H9 (cell line): ENCODE measurements at regions not wholly inside any gene's neighbourhood (a gene's known extent, or its start where the extent isn't known, plus 50 kb on each side); places are given as distances from the start of the nearest gene placed in this dataset.

Experiments
- DNase-seq: peaks from one replicate; pipeline ENCODE4 v3.0.0-alpha.2; 2017
- H2AFZ ChIP-seq: one replicate; pipeline ENCODE4 v1.6.1; 2013; ENCODE audit warnings: mild to moderate bottlenecking, low read length, control low read depth, moderate library complexity
- H2AK5ac ChIP-seq: 2 replicates; pipeline ENCODE4 v1.6.1; 2013; ENCODE audit warnings: low read length, control low read depth, mixed read lengths; ENCODE audit not compliant: insufficient read length
- H2BK120ac ChIP-seq: one replicate; pipeline ENCODE4 v1.6.1; 2013; ENCODE audit warnings: low read depth, mild to moderate bottlenecking, low read length, control low read depth, inconsistent platforms; ENCODE audit not compliant: poor library complexity, severe bottlenecking
- H2BK12ac ChIP-seq: 2 replicates; pipeline ENCODE4 v1.6.1; 2013; ENCODE audit warnings: low read length, control low read depth, mixed read lengths, low read depth; ENCODE audit not compliant: insufficient read length
- H2BK15ac ChIP-seq: 2 replicates; pipeline ENCODE4 v1.6.1; 2013; ENCODE audit warnings: low read depth, low read length, control low read depth
- H2BK20ac ChIP-seq: one replicate; pipeline ENCODE4 v1.6.1; 2013; ENCODE audit warnings: low read depth, mild to moderate bottlenecking, low read length, control low read depth, inconsistent platforms; ENCODE audit not compliant: poor library complexity, severe bottlenecking
- H2BK5ac ChIP-seq: 2 replicates; pipeline ENCODE4 v1.6.1; 2013; ENCODE audit warnings: low read length, control low read depth, mixed read lengths; ENCODE audit not compliant: insufficient read length
- H3K14ac ChIP-seq: 2 replicates; pipeline ENCODE4 v1.6.1; 2013; ENCODE audit warnings: low read length, control low read depth; ENCODE audit not compliant: insufficient read depth
- H3K18ac ChIP-seq: 2 replicates; pipeline ENCODE4 v1.6.1; 2013; ENCODE audit warnings: low read depth, mild to moderate bottlenecking, mixed read lengths, low read length, control low read depth; ENCODE audit not compliant: insufficient read length
- H3K23ac ChIP-seq: 2 replicates; pipeline ENCODE4 v1.6.1; 2013; ENCODE audit warnings: low read length, control low read depth, mixed read lengths, low read depth; ENCODE audit not compliant: insufficient read length
- H3K23me2 ChIP-seq: 2 replicates; pipeline ENCODE4 v1.6.1; 2013; ENCODE audit warnings: low read depth, mild to moderate bottlenecking, mixed read lengths, low read length, control low read depth; ENCODE audit not compliant: insufficient read length, poor library complexity, severe bottlenecking
- H3K27ac ChIP-seq: 2 replicates; pipeline ENCODE4 v1.5.1; 2013; ENCODE audit warnings: low read length, control low read depth, mixed read lengths, low read depth; ENCODE audit not compliant: insufficient read length
- H3K27me3 ChIP-seq: 2 replicates; pipeline ENCODE4 v1.6.1; 2013; ENCODE audit warnings: low read length, control low read depth, inconsistent platforms; ENCODE audit not compliant: insufficient read depth
- H3K4ac ChIP-seq: 2 replicates; pipeline ENCODE4 v1.6.1; 2013; ENCODE audit warnings: low read depth, mild to moderate bottlenecking, control low read depth, inconsistent platforms, low read length, moderate library complexity
- H3K4me1 ChIP-seq: 2 replicates; pipeline ENCODE4 v1.6.1; 2013; ENCODE audit warnings: low read length, control low read depth, inconsistent platforms; ENCODE audit not compliant: insufficient read depth
- H3K4me2 ChIP-seq: 2 replicates; pipeline ENCODE4 v1.6.1; 2013; ENCODE audit warnings: low read length, control low read depth, mixed read lengths; ENCODE audit not compliant: insufficient read length, insufficient read depth
- H3K56ac ChIP-seq: 2 replicates; pipeline ENCODE4 v1.6.1; 2013; ENCODE audit warnings: low read depth, mild to moderate bottlenecking, mixed read lengths, low read length, control low read depth; ENCODE audit not compliant: insufficient read length
- H3K79me1 ChIP-seq: 2 replicates; pipeline ENCODE4 v1.6.1; 2013; ENCODE audit warnings: low read depth, mild to moderate bottlenecking, moderate library complexity, low read length, control low read depth, inconsistent platforms; ENCODE audit not compliant: insufficient read depth, poor library complexity, severe bottlenecking
- H3K79me2 ChIP-seq: 2 replicates; pipeline ENCODE4 v1.6.1; 2013; ENCODE audit warnings: low read length, control low read depth, inconsistent platforms; ENCODE audit not compliant: insufficient read depth
- H3K9ac ChIP-seq: 2 replicates; pipeline ENCODE4 v1.6.1; 2013; ENCODE audit warnings: low read length, control low read depth, mixed read lengths; ENCODE audit not compliant: insufficient read length; ENCODE audit errors: extremely low read depth
- H3K9me3 ChIP-seq: one replicate; pipeline ENCODE4 v1.6.1; 2013; ENCODE audit warnings: low read depth, low read length, inconsistent platforms; ENCODE audit not compliant: control insufficient read depth
- H3T11ph ChIP-seq: one replicate; pipeline ENCODE4 v1.6.1; 2013; ENCODE audit warnings: mild to moderate bottlenecking, low read length, control low read depth, inconsistent platforms
- H4K20me1 ChIP-seq: one replicate; pipeline ENCODE4 v1.6.1; 2013; ENCODE audit not compliant: control insufficient read depth, insufficient read length, insufficient read depth
- H4K5ac ChIP-seq: 2 replicates; pipeline ENCODE4 v1.6.1; 2013; ENCODE audit warnings: low read depth, mild to moderate bottlenecking, mixed read lengths, low read length, control low read depth; ENCODE audit not compliant: insufficient read length
- H4K8ac ChIP-seq: replicated peaks from 2 replicates; pipeline ENCODE4 v1.6.1; 2013; ENCODE audit warnings: low read length, control low read depth, mixed read lengths, low read depth; ENCODE audit not compliant: insufficient read length
- H4K91ac ChIP-seq: 2 replicates; pipeline ENCODE4 v1.6.1; 2013; ENCODE audit warnings: low read depth, mild to moderate bottlenecking, moderate library complexity, mixed read lengths, low read length, control low read depth; ENCODE audit not compliant: insufficient read length
- H3K27ac Mint-ChIP-seq, 3 experiments: 2 replicates in 2 of 3; 3 replicates in 1 of 3; pipeline ENCODE4 v1.8.0; 2020 to 2021; ENCODE audit warnings: mixed read lengths in 3 of 3, mild to moderate bottlenecking in 1 of 3, moderate library complexity in 1 of 3
- H3K27me3 Mint-ChIP-seq: 2 replicates; pipeline ENCODE4 v1.8.0; 2021; ENCODE audit warnings: low read depth, mild to moderate bottlenecking, moderate library complexity, mixed read lengths
- H3K36me3 Mint-ChIP-seq, 3 experiments: 2 replicates in 2 of 3; 3 replicates in 1 of 3; pipeline ENCODE4 v1.8.0; 2020 to 2021; ENCODE audit warnings: low read depth in 3 of 3, mixed read lengths in 3 of 3; ENCODE audit not compliant: insufficient read depth in 1 of 3
- H3K4me1 Mint-ChIP-seq, 2 experiments: 2 replicates each; pipeline ENCODE4 v1.8.0; 2020; ENCODE audit warnings: mixed read lengths in 2 of 2
- H3K4me3 Mint-ChIP-seq, 2 experiments: 2 replicates in 1 of 2; 3 replicates in 1 of 2; pipeline ENCODE4 v1.8.0; 2020 to 2021; ENCODE audit warnings: mild to moderate bottlenecking in 2 of 2, mixed read lengths in 2 of 2, moderate library complexity in 1 of 2
- H3K9me3 Mint-ChIP-seq, 2 experiments: 2 replicates in 1 of 2; 3 replicates in 1 of 2; pipeline ENCODE4 v1.8.0; 2020; ENCODE audit warnings: mild to moderate bottlenecking in 2 of 2, mixed read lengths in 2 of 2, moderate library complexity in 1 of 2
- CTCF ChIP-seq: fragments of 200-600 bp; sonication (generic); conservative IDR thresholded peaks from 3 replicates; pipeline ENCODE4 v1.8.0; 2021; ENCODE audit warnings: antibody characterized with exemption, mild to moderate bottlenecking
- WGBS: extraction: QIAGEN DNeasy Blood & Tissue Kit; methylation state at CpG from one replicate; pipeline ENCODE4 v1.1.7; 2013; ENCODE audit warnings: missing lambda C conversion rate, low lambda C conversion rate, mixed read lengths; ENCODE audit not compliant: insufficient read length; ENCODE audit errors: extremely low coverage; 5-methylcytosine and 5-hydroxymethylcytosine counted together

- Mint-ChIP-seq H3K36me3 (no peaks in the 10 kb centered on the region), H3K4me3 (no peak overlapping the region), H3K9me3 (peaks cover 0 to 6% of the 10 kb centered on the region in 2 experiments; a peak in 1 of 5 replicates), H3K27ac (no peak overlapping the region), H3K27me3 (no peaks in the 10 kb centered on the region), H3K4me1 (peaks cover 3 to 6% of the 10 kb centered on the region in 2 experiments; a peak in 3 of 4 replicates)
- Histone ChIP-seq H3K79me1 (no peaks in the 10 kb centered on the region), H3K4ac (no peak overlapping the region), H4K91ac (no peak overlapping the region), H3K23ac (no peak overlapping the region), H3K18ac (no peak overlapping the region), H3K9me3 (no peaks in the 10 kb centered on the region), H3K79me2 (no peaks in the 10 kb centered on the region), H3K23me2 (no peaks in the 10 kb centered on the region), H3K4me2 (no peak overlapping the region), H2BK5ac (no peak overlapping the region), H3K4me1 (no peaks in the 10 kb centered on the region), H2BK15ac (no peak overlapping the region), H3T11ph (no peak overlapping the region), H2BK20ac (no peak overlapping the region), H3K14ac (no peak overlapping the region), H2BK120ac (no peak overlapping the region), H3K56ac (no peak overlapping the region), H4K20me1 (no peaks in the 10 kb centered on the region), H3K27ac (no peak overlapping the region), H3K9ac (no peak overlapping the region), H2AFZ (no peak overlapping the region), H2BK12ac (no peak overlapping the region), H3K27me3 (no peaks in the 10 kb centered on the region), H4K5ac (no peak overlapping the region), H4K8ac (no peak overlapping the region), H2AK5ac (no peak overlapping the region)
- TF ChIP-seq CTCF: no peak
- WGBS: no CpG with 5 or more reads among the region's 1 CpG
- no peak for DNase-seq
Measured at GRCh38 chr7:3097734-3098133, 54.1 kb upstream of the CARD11 start.
